Neuronal stem cell (in vitro differentiated cells): ENCODE measurements at regions not wholly inside any gene's neighbourhood (a gene's known extent, or its start where the extent isn't known, plus 50 kb on each side); places are given as distances from the start of the nearest gene placed in this dataset.

Experiments used
- DNase-seq: peaks from one replicate; pipeline ENCODE4 v3.0.0-alpha.2; 2013; ENCODE audit warnings: low spot score
- H2AFZ ChIP-seq: one replicate; pipeline ENCODE4 v1.6.1; 2013; ENCODE audit warnings: mild to moderate bottlenecking, low read length, inconsistent platforms
- H2AK5ac ChIP-seq: 2 replicates; pipeline ENCODE4 v1.6.1; 2013; ENCODE audit warnings: low read depth, mild to moderate bottlenecking, inconsistent platforms, low read length, moderate library complexity, mixed read lengths
- H2BK120ac ChIP-seq: 2 replicates; pipeline ENCODE4 v1.6.1; 2013; ENCODE audit warnings: low read depth, mild to moderate bottlenecking, inconsistent platforms, low read length, moderate library complexity, mixed read lengths
- H2BK12ac ChIP-seq: one replicate; pipeline ENCODE4 v1.6.1; 2013; ENCODE audit warnings: low read length, inconsistent platforms
- H2BK15ac ChIP-seq: 2 replicates; pipeline ENCODE4 v1.6.1; 2013; ENCODE audit warnings: mild to moderate bottlenecking, low read length, inconsistent platforms, mixed read lengths
- H2BK5ac ChIP-seq: one replicate; pipeline ENCODE4 v1.6.1; 2013; ENCODE audit warnings: inconsistent platforms, mild to moderate bottlenecking, low read length, moderate library complexity
- H3K14ac ChIP-seq: one replicate; pipeline ENCODE4 v1.6.1; 2013; ENCODE audit warnings: low read length, inconsistent platforms
- H3K18ac ChIP-seq: 2 replicates; pipeline ENCODE4 v1.6.1; 2013; ENCODE audit warnings: low read length, inconsistent platforms
- H3K23ac ChIP-seq: 2 replicates; pipeline ENCODE4 v1.6.1; 2013; ENCODE audit warnings: low read depth, mild to moderate bottlenecking, mixed read lengths, low read length, inconsistent platforms; ENCODE audit not compliant: poor library complexity
- H3K27ac ChIP-seq: replicated peaks from 3 replicates; pipeline ENCODE4 v1.5.1; 2013; ENCODE audit warnings: low read length, inconsistent platforms
- H3K27me3 ChIP-seq, 3 experiments: 2 replicates each; pipeline ENCODE4 v1.6.1; 2013; ENCODE audit warnings: low read length in 3 of 3, mild to moderate bottlenecking in 2 of 3, inconsistent platforms in 1 of 3, low read depth in 1 of 3, mixed read lengths in 1 of 3, moderate library complexity in 1 of 3; ENCODE audit not compliant: control insufficient read depth in 3 of 3, insufficient read depth in 3 of 3
- H3K36me3 ChIP-seq, 2 donors: replicated peaks in 1 of 2; 2 replicates each; pipeline ENCODE4 v1.6.1; 2013; ENCODE audit warnings: low read length in 2 of 2; ENCODE audit not compliant: control insufficient read depth in 2 of 2, insufficient read depth in 2 of 2
- H3K4ac ChIP-seq: 2 replicates; pipeline ENCODE4 v1.6.1; 2013; ENCODE audit warnings: inconsistent platforms, mild to moderate bottlenecking, low read length, moderate library complexity
- H3K4me1 ChIP-seq, 2 donors: 1 replicate in 1 of 2; 2 replicates in 1 of 2; pipeline ENCODE4 v1.6.1; 2013; ENCODE audit warnings: low read length in 2 of 2, low read depth in 1 of 2; ENCODE audit not compliant: control insufficient read depth in 2 of 2, insufficient read depth in 1 of 2
- H3K4me2 ChIP-seq: one replicate; pipeline ENCODE4 v1.6.1; 2013; ENCODE audit warnings: mild to moderate bottlenecking, low read length, inconsistent platforms; ENCODE audit not compliant: insufficient read depth, poor library complexity, severe bottlenecking
- H3K4me3 ChIP-seq, 2 donors: 2 replicates each; pipeline ENCODE4 v1.5.1; 2013; ENCODE audit warnings: low read length in 2 of 2, mild to moderate bottlenecking in 2 of 2, inconsistent platforms in 1 of 2, moderate library complexity in 1 of 2
- H3K79me1 ChIP-seq: one replicate; pipeline ENCODE4 v1.6.1; 2013; ENCODE audit warnings: low read depth, mild to moderate bottlenecking, inconsistent platforms, low read length, moderate library complexity
- H3K9ac ChIP-seq: one replicate; pipeline ENCODE4 v1.6.1; 2013; ENCODE audit warnings: mild to moderate bottlenecking, low read depth, low read length, inconsistent platforms; ENCODE audit not compliant: poor library complexity
- H3K9me3 ChIP-seq, 2 donors: replicated peaks in 1 of 2; 2 replicates each; pipeline versions ENCODE3 to v1.6.1; 2013; ENCODE audit warnings: low read length in 2 of 2, mild to moderate bottlenecking in 2 of 2, inconsistent platforms in 1 of 2, low read depth in 1 of 2, mixed read lengths in 1 of 2, moderate library complexity in 1 of 2; ENCODE audit not compliant: control insufficient read depth in 2 of 2, insufficient read depth in 1 of 2
- H4K8ac ChIP-seq: one replicate; pipeline ENCODE4 v1.6.1; 2013; ENCODE audit warnings: low read depth, mild to moderate bottlenecking, inconsistent platforms, low read length, moderate library complexity
- H4K91ac ChIP-seq: one replicate; pipeline ENCODE4 v1.6.1; 2013; ENCODE audit warnings: low read length, low read depth, mild to moderate bottlenecking, inconsistent platforms; ENCODE audit not compliant: poor library complexity
- WGBS, 2 donors: extraction: QIAGEN DNeasy Blood & Tissue Kit; methylation state at CpG; one replicate each; pipeline ENCODE4 v1.1.7; 2013; ENCODE audit warnings: missing lambda C conversion rate in 2 of 2, mixed read lengths in 1 of 2; ENCODE audit not compliant: insufficient read length in 2 of 2, insufficient replicate concordance in 1 of 2; ENCODE audit errors: extremely low coverage in 2 of 2; 5-methylcytosine and 5-hydroxymethylcytosine counted together

DNA sequence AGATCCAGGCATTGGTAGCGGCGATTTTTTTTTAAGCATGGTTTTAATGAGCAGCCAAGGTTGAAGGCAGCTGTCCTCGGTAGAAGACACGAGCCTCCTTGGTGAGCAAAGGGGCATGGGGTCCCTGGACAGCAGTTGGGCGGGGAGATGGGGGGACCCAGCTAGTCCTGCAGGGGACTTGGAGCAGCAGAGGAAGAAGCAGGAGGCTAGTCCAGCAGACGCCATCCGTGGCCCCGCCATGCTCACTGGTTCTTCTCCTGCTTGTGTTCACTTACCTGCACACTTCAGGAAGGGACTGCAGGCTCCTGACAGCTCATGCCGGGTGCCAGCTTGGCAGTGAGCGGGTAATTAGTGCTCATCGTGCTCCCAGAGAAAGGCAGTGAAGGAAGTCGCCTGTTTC is 130.2 kb upstream of the CDH5 start:
- Histone ChIP-seq H3K23ac (no peak overlapping the region), H2BK12ac (no peak overlapping the region), H3K9me3 (peaks cover 0 to 3% of the 10 kb centered on the region in 2 donors), H2BK120ac (no peak overlapping the region), H4K8ac (no peak overlapping the region), H2BK15ac (no peak overlapping the region), H3K27ac (no peak overlapping the region), H3K18ac (peak overlapping the region; percentile 21), H2BK5ac (no peak overlapping the region), H3K14ac (no peak overlapping the region), H3K4me2 (no peak overlapping the region), H3K4me1 (peaks cover 0 to 9% of the 10 kb centered on the region in 2 donors), H3K4me3 (no peak overlapping the region), H3K79me1 (no peaks in the 10 kb centered on the region), H4K91ac (no peak overlapping the region), H3K27me3 (peaks cover 0 to 3% (median 0%) of the 10 kb centered on the region in 3 experiments), H2AFZ (no peak overlapping the region), H2AK5ac (no peak overlapping the region), H3K9ac (no peak overlapping the region), H3K4ac (no peak overlapping the region), H3K36me3 (no peaks in the 10 kb centered on the region)
- no CpG with 5 or more reads among the region's 12 CpGs for WGBS, 2 donors
- no peak for DNase-seq

GRCh38 chr16:66231452-66232160 is 134.9 kb upstream of the CDH5 start:
- Histone ChIP-seq H2AFZ (no peak overlapping the region), H3K9me3 (peaks cover 0 to 2% of the 10 kb centered on the region in 2 donors), H3K4ac (no peak overlapping the region), H3K18ac (peak overlapping the region; percentile 13), H3K4me1 (peaks cover 0 to 11% of the 10 kb centered on the region in 2 donors), H2BK15ac (no peak overlapping the region), H4K91ac (no peak overlapping the region), H3K36me3 (no peaks in the 10 kb centered on the region), H2BK120ac (no peak overlapping the region), H3K9ac (no peak overlapping the region), H2BK5ac (no peak overlapping the region), H3K27me3 (peaks cover 0 to 3% (median 0%) of the 10 kb centered on the region in 3 experiments), H3K79me1 (no peaks in the 10 kb centered on the region), H2BK12ac (no peak overlapping the region), H4K8ac (no peak overlapping the region), H3K4me2 (no peak overlapping the region), H3K23ac (no peak overlapping the region), H2AK5ac (no peak overlapping the region), H3K14ac (no peak overlapping the region), H3K27ac (no peak overlapping the region), H3K4me3 (no peak overlapping the region)
- WGBS, 2 donors = no CpG with 5 or more reads among the region's 9 CpGs
- DNase-seq = no peak

DNA sequence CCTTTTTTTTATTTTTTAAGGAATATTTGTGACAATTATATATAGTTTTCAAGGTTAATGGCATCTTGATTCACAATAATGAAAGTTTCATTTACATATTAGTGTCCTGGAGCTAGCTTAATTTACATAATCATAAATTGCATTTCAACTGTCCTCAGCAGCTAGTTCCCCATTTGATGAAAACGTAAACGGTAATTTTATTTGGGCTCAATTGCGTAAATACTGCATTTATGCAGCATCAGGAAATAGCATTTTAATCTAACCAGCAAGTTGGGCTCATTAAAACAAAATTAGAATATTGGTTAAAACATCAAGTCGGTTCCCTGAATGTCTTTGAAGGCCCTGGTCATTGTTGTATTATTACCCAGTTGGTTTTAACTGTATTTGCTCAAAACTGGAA is 136.8 kb upstream of the CDH5 start:
- peaks cover 0 to 2% of the 10 kb centered on the region in 2 donors for H3K9me3 ChIP-seq
- peaks cover 0 to 14% of the 10 kb centered on the region in 2 donors for H3K4me1 ChIP-seq

DNA sequence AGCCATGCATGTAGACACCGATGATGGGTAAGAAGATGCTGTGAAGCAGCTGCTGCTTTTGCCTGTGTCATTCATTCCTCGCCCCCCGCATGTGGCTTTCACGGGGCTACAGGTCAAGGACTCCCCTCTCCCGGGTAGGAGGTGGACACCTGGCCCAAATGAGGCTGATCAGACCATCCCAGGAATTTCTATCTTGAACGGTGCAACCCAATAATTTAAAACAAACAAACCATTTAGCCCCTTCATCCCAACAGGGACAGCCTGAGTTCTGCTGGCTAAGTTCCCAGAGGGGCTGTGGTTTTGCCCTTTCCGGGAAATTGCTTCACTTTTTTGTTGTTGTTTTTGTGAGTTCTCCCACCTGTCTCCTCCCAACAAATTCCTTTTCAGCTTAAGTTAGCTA is 137.7 kb upstream of the CDH5 start:
- Histone ChIP-seq H3K4ac (no peak overlapping the region), H2BK15ac (no peak overlapping the region), H3K4me2 (no peak overlapping the region), H2BK120ac (no peak overlapping the region), H3K27ac (no peak overlapping the region), H3K4me3 (no peak overlapping the region), H3K23ac (no peak overlapping the region), H2AFZ (no peak overlapping the region), H2AK5ac (no peak overlapping the region), H4K91ac (no peak overlapping the region), H3K4me1 (peaks cover 3 to 19% of the 10 kb centered on the region in 2 donors), H3K9me3 (peaks cover 0 to 2% of the 10 kb centered on the region in 2 donors), H4K8ac (no peak overlapping the region), H2BK12ac (no peak overlapping the region), H3K18ac (no peak overlapping the region), H3K14ac (no peak overlapping the region), H3K27me3 (peaks cover 0 to 3% (median 0%) of the 10 kb centered on the region in 3 experiments), H3K9ac (no peak overlapping the region), H3K79me1 (no peaks in the 10 kb centered on the region), H2BK5ac (no peak overlapping the region), H3K36me3 (no peaks in the 10 kb centered on the region)
- no peak for DNase-seq
- no CpG with 5 or more reads among the region's 7 CpGs for WGBS, 2 donors

More for the DNA sequence above, 136.8 kb upstream of the CDH5 start:
- Histone ChIP-seq H2BK120ac (no peak overlapping the region), H3K4me2 (no peak overlapping the region), H3K4ac (no peak overlapping the region), H3K14ac (no peak overlapping the region), H2AK5ac (no peak overlapping the region), H3K18ac (no peak overlapping the region), H2BK15ac (no peak overlapping the region), H3K4me3 (no peak overlapping the region), H3K27me3 (peaks cover 0 to 3% (median 0%) of the 10 kb centered on the region in 3 experiments), H2BK5ac (no peak overlapping the region), H4K91ac (no peak overlapping the region), H2AFZ (no peak overlapping the region), H3K36me3 (no peaks in the 10 kb centered on the region), H3K79me1 (no peaks in the 10 kb centered on the region), H3K23ac (no peak overlapping the region), H2BK12ac (no peak overlapping the region), H3K27ac (no peak overlapping the region), H4K8ac (no peak overlapping the region), H3K9ac (no peak overlapping the region)
- WGBS, 2 donors = no CpG with 5 or more reads among the region's 4 CpGs
- DNase-seq = no peak
